ENCODE measurements at regions not wholly inside any gene's neighbourhood (a gene's known extent, or its start where the extent isn't known, plus 50 kb on each side); places are given as distances from the start of the nearest gene placed in this dataset.

- TF ChIP-seq NFIC (IDR thresholded peaks at IDR 0.05; ENCODE audit: low read depth, low read length) (no peak), CHD2 (IDR thresholded peaks at IDR 0.05; ENCODE audit: borderline replicate concordance, low read depth, low read length) (no peak), E4F1 (IDR thresholded peaks at IDR 0.05; ENCODE audit: borderline replicate concordance, partially characterized antibody) (no peak), MEF2A (IDR thresholded peaks at IDR 0.05; ENCODE audit: insufficient read depth, low read depth, low read length) (no peak)
These were observed 326.7 kb upstream of the TMPO start (continued) for GRCh38 chr12:98188650-98189077.

DNA sequence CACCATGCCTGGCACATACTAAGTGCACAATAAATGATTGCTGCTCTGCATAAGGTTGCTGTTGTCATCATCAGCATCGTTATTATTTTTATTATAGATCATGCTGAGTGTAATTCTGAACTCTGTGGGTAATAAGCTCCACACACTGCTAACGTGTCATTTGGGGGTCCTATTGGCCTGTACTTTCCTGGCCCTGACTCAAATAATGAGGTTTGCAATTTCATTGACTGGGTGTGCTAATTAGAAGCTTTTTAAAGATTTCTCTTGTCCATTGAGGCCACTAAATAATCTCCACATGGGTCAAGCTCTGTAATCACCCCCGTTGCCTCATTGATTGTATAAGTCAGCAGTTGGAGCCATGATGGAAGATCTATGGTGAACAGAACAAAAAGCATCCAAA is 320.8 kb upstream of the TMPO start:
- H3K9me3 ChIP-seq (replicated peaks; ENCODE audit: control insufficient read depth, insufficient read depth, low read length): no peaks in the 10 kb centered on the region
- in situ Hi-C loops (cut with MboI) (no loop called here), intact Hi-C loops (cut with micrococcal nuclease; ENCODE audit: unreplicated experiment) (no loop called here)
- no peak overlapping the region for H3K27ac ChIP-seq (ENCODE audit: control insufficient read depth, insufficient read depth)
- H3K4me3 ChIP-seq: no peak overlapping the region
- FAIRE-seq (no peak), DNase-seq (ENCODE audit: low read depth, low spot score) (no peak), ATAC-seq (no peak)
- H3K4me1 ChIP-seq (ENCODE audit: control insufficient read depth, insufficient read depth, low read length): no peaks in the 10 kb centered on the region
- H4K20me1 ChIP-seq (ENCODE audit: control insufficient read depth, insufficient read depth): no peaks in the 10 kb centered on the region
- H3K4me2 ChIP-seq (ENCODE audit: control insufficient read depth, insufficient read depth): no peak overlapping the region
- WGBS (ENCODE audit: insufficient coverage, insufficient replicate concordance, low lambda C conversion rate, missing lambda C conversion rate): 2% methylated on average over 3 of the region's 3 CpGs
- H3K27me3 ChIP-seq (replicated peaks in 1 of 2; ENCODE audit: control insufficient read depth in 2 of 2, insufficient read depth in 2 of 2, low read length in 1 of 2): no peaks in the 10 kb centered on the region
- ChIA-PET SMC1A (ENCODE audit: uncharacterized antibody, unreplicated experiment) (interaction anchor here (0.6 to 3.0 kb wide), 7 partner anchors 10 to 226 kb away, joined by 3 to 15 read pairs (median 4); no protein-coding TSS in a partner anchor), POLR2A (no interaction called here), RAD21 (ENCODE audit: unreplicated experiment) (no interaction called here), CTCF (interaction anchor here (0.6 to 1.2 kb wide), 4 partner anchors 17 to 92 kb away, joined by 3 to 4 read pairs (median 3); no protein-coding TSS in a partner anchor)
- no peak overlapping the region for H2AFZ ChIP-seq (ENCODE audit: control insufficient read depth, low read depth, low read length)
- H3K9ac ChIP-seq (ENCODE audit: control insufficient read depth, insufficient read depth, low read length): no peak overlapping the region
- BruUV-seq (replicated peaks): no TSS peak
- no peaks in the 10 kb centered on the region for H3K79me2 ChIP-seq (ENCODE audit: control insufficient read depth, insufficient read depth, low read length)
- H3K36me3 ChIP-seq (ENCODE audit: control insufficient read depth in 2 of 2, insufficient read depth in 2 of 2, low read length in 1 of 2): no peaks in the 10 kb centered on the region
- TF ChIP-seq STAT3 (IDR thresholded peaks at IDR 0.05; ENCODE audit: low read depth, low read length) (no peak), ATF7 (IDR thresholded peaks at IDR 0.05; ENCODE audit: low read depth) (no peak), RAD21 (IDR thresholded peaks at IDR 0.05; ENCODE audit: insufficient read depth, low read depth, low read length) (no peak), PAX8 (IDR thresholded peaks at IDR 0.05) (no peak), BHLHE40 (IDR thresholded peaks at IDR 0.05; ENCODE audit: borderline replicate concordance in 1 of 2, low read depth in 2 of 2, low read length in 1 of 2) (no peak), MTA2 (IDR thresholded peaks at IDR 0.05; ENCODE audit: low read depth) (no peak), RUNX3 (IDR thresholded peaks at IDR 0.05; ENCODE audit: low read length) (no peak), FOXM1 (IDR thresholded peaks at IDR 0.05; ENCODE audit: low read depth, low read length) (no peak), SMAD5 (IDR thresholded peaks at IDR 0.05; ENCODE audit: low read depth) (no peak), IRF3 (IDR thresholded peaks at IDR 0.05) (no peak), KDM1A (IDR thresholded peaks at IDR 0.05; ENCODE audit: borderline replicate concordance) (no peak), ZBTB11 (CRISPR knock-in tag; IDR thresholded peaks at IDR 0.05) (no peak)
